ENCODE measurements at regions not wholly inside any gene's neighbourhood (a gene's known extent, or its start where the extent isn't known, plus 50 kb on each side); places are given as distances from the start of the nearest gene placed in this dataset.

- no peak for DNase-seq
These were observed 72.7 kb upstream of the NEURL1B start for GRCh38 chr5:172568308-172568910.

GRCh38 chr5:172567843-172568242 is 73.2 kb upstream of the NEURL1B start:
- DNase-seq: no peak

GRCh38 chr5:172567294-172567693 is 73.8 kb upstream of the NEURL1B start:
- DNase-seq: no peak

- DNase-seq: no peak
These were observed 75.0 kb upstream of the NEURL1B start for GRCh38 chr5:172565931-172566665.

GRCh38 chr5:172565455-172565854 is 75.6 kb upstream of the NEURL1B start:
- no peak for DNase-seq

- no peak for DNase-seq
These were observed 76.2 kb upstream of the NEURL1B start for GRCh38 chr5:172564883-172565282.

GRCh38 chr5:172564188-172564587 is 76.9 kb upstream of the NEURL1B start:
- no peak for DNase-seq

GRCh38 chr5:172562443-172562842 is 78.6 kb upstream of the NEURL1B start:
- no peak for DNase-seq

GRCh38 chr5:172561151-172561550 is 79.9 kb upstream of the NEURL1B start:
- DNase-seq: peak; percentile 6

- DNase-seq: peak; percentile 85
These were observed 81.8 kb upstream of the NEURL1B start for GRCh38 chr5:172559004-172559932.

- DNase-seq: no peak
These were observed 82.7 kb upstream of the NEURL1B start for GRCh38 chr5:172558076-172558976.

GRCh38 chr5:172556971-172557461 is 84.0 kb upstream of the NEURL1B start:
- DNase-seq: no peak

GRCh38 chr5:172556262-172556661 is 84.8 kb upstream of the NEURL1B start:
- DNase-seq: no peak

GRCh38 chr5:172554562-172554961 is 86.5 kb upstream of the NEURL1B start:
- no peak for DNase-seq

GRCh38 chr5:172553903-172554302 is 87.2 kb upstream of the NEURL1B start:
- DNase-seq: no peak

GRCh38 chr5:172553167-172553566 is 87.9 kb upstream of the NEURL1B start:
- no peak for DNase-seq

- DNase-seq: no peak
These were observed 90.1 kb upstream of the NEURL1B start for GRCh38 chr5:172550996-172551395.

- no peak for DNase-seq
These were observed 90.8 kb upstream of the NEURL1B start for GRCh38 chr5:172550096-172550765.

- DNase-seq: no peak
These were observed 91.4 kb upstream of the NEURL1B start for GRCh38 chr5:172549696-172550095.

- no peak for DNase-seq
These were observed 91.9 kb upstream of the NEURL1B start for GRCh38 chr5:172548981-172549687.

GRCh38 chr5:172548311-172548731 is 92.7 kb upstream of the NEURL1B start:
- no peak for DNase-seq

Data from fibroblast of skin of scalp (primary cell).